ENCODE measurements at regions not wholly inside any gene's neighbourhood (a gene's known extent, or its start where the extent isn't known, plus 50 kb on each side); places are given as distances from the start of the nearest gene placed in this dataset.

DNA sequence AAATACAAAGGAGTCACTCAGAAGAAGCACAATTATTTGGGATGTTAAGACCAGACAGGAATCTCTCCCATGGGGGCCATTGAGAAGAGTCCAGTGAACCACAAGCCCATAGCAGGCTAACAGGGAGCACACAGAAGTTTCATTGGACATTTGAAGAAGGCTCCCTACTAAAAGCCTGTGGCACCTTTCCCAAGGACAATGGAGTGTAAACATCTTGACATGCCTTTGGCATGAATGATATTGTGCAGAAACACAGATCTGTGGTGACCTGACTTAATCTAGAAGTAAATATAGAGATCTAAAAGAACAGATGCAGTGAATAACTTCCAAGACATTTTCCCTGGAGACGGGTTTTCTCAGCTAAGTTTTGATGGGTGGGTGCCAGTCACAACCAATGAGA is 221.5 kb downstream of the EPHA4 start:
- no peak overlapping the region for H3K4me3 ChIP-seq
- no peak for DNase-seq
- no peak for TF ChIP-seq POLR2AphosphoS5 (IDR thresholded peaks at IDR 0.05)
- TF ChIP-seq, protein P1, sequence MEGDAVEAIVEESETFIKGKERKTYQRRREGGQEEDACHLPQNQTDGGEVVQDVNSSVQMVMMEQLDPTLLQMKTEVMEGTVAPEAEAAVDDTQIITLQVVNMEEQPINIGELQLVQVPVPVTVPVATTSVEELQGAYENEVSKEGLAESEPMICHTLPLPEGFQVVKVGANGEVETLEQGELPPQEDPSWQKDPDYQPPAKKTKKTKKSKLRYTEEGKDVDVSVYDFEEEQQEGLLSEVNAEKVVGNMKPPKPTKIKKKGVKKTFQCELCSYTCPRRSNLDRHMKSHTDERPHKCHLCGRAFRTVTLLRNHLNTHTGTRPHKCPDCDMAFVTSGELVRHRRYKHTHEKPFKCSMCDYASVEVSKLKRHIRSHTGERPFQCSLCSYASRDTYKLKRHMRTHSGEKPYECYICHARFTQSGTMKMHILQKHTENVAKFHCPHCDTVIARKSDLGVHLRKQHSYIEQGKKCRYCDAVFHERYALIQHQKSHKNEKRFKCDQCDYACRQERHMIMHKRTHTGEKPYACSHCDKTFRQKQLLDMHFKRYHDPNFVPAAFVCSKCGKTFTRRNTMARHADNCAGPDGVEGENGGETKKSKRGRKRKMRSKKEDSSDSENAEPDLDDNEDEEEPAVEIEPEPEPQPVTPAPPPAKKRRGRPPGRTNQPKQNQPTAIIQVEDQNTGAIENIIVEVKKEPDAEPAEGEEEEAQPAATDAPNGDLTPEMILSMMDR (IDR thresholded peaks at IDR 0.05 in 8 of 11, conservative IDR thresholded peaks at IDR 0.05 in 3 of 11) = no peak
- TF ChIP-seq POLR2A (IDR thresholded peaks at IDR 0.05) = no peak
- peaks cover 0 to 5% (median 0%) of the 10 kb centered on the region in 7 donors for H3K27me3 ChIP-seq (replicated peaks in 1 of 7)
- no peaks in the 10 kb centered on the region for H3K36me3 ChIP-seq
- no peaks in the 10 kb centered on the region for H3K4me1 ChIP-seq
- WGBS, 5 donors = 77 to 93% (median 80%) methylated on average over 1 of the region's 1 CpG
- no peak overlapping the region for H3K27ac ChIP-seq
- intact Hi-C loops (cut with DNase I; ENCODE audit: low total_unique reads) = no loop called here
- peaks cover 0 to 8% (median 0%) of the 10 kb centered on the region in 8 donors for H3K9me3 ChIP-seq

- Histone ChIP-seq H3K27me3 (replicated peaks in 1 of 7) (peaks cover 0 to 5% (median 0%) of the 10 kb centered on the region in 7 donors), H3K4me3 (no peak overlapping the region), H3K4me1 (no peaks in the 10 kb centered on the region), H3K36me3 (no peaks in the 10 kb centered on the region), H3K27ac (no peak overlapping the region), H3K9me3 (peaks cover 0 to 8% (median 0%) of the 10 kb centered on the region in 8 donors)
- DNase-seq = no peak
- no peak for TF ChIP-seq POLR2A (IDR thresholded peaks at IDR 0.05)
- no peak for TF ChIP-seq POLR2AphosphoS5 (IDR thresholded peaks at IDR 0.05)
- TF ChIP-seq, protein P1 (IDR thresholded peaks at IDR 0.05 in 8 of 11, conservative IDR thresholded peaks at IDR 0.05 in 3 of 11) = no peak
- intact Hi-C loops (cut with DNase I; ENCODE audit: low total_unique reads) = no loop called here
- WGBS, 5 donors = 67 to 91% (median 71%) methylated on average over 4 of the region's 4 CpGs
These were observed 218.9 kb downstream of the EPHA4 start for GRCh38 chr2:221353201-221353600.

DNA sequence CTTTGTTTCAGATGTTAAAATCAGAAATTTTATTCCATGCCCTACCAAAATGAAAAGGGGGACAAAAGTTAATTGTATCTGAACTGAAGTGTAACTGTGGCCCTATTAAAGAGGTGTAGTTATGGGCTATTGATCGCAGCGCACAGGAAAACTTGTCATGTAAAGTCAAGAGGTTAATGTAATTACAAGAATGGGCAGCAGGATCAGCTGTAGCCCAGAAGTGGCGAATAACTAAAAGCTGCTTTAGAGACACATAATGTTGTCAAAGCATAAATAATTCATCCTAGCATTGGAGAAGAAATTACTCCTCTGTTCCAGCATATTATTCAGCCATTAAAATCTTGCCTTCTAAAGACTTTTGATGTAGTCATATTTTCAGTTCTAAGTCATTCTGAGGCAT is 211.8 kb downstream of the EPHA4 start:
- H3K27me3 ChIP-seq (replicated peaks in 1 of 7) = no peaks in the 10 kb centered on the region
- H3K36me3 ChIP-seq = no peaks in the 10 kb centered on the region
- no peak overlapping the region for H3K4me3 ChIP-seq
- peaks cover 0 to under 1% (median 0%) of the 10 kb centered on the region in 8 donors for H3K9me3 ChIP-seq
- H3K27ac ChIP-seq = no peak overlapping the region
- intact Hi-C loops (cut with DNase I; ENCODE audit: low total_unique reads) = no loop called here
- TF ChIP-seq POLR2A (IDR thresholded peaks at IDR 0.05) = no peak
- TF ChIP-seq, protein P1 (IDR thresholded peaks at IDR 0.05 in 8 of 11, conservative IDR thresholded peaks at IDR 0.05 in 3 of 11) = no peak
- H3K4me1 ChIP-seq = no peaks in the 10 kb centered on the region
- no peak for DNase-seq
- WGBS, 5 donors = 89 to 94% (median 93%) methylated on average over 3 of the region's 3 CpGs

- WGBS, 5 donors = 84 to 93% (median 88%) methylated on average over 6 of the region's 6 CpGs
These were observed 211.4 kb downstream of the EPHA4 start for GRCh38 chr2:221360742-221361141.

More at GRCh38 chr2:221360742-221361141, 211.4 kb downstream of the EPHA4 start:
- Histone ChIP-seq H3K27me3 (replicated peaks in 1 of 7) (no peaks in the 10 kb centered on the region), H3K4me3 (no peak overlapping the region), H3K27ac (no peak overlapping the region), H3K9me3 (no peaks in the 10 kb centered on the region), H3K36me3 (no peaks in the 10 kb centered on the region), H3K4me1 (no peaks in the 10 kb centered on the region)
- DNase-seq = no peak
- TF ChIP-seq POLR2AphosphoS5 (IDR thresholded peaks at IDR 0.05) = no peak
- no peak for TF ChIP-seq POLR2A (IDR thresholded peaks at IDR 0.05)
- TF ChIP-seq, protein P1 (IDR thresholded peaks at IDR 0.05 in 8 of 11, conservative IDR thresholded peaks at IDR 0.05 in 3 of 11) = no peak
- intact Hi-C loops (cut with DNase I; ENCODE audit: low total_unique reads) = no loop called here
